GM12892 (cell line): ENCODE measurements at regions not wholly inside any gene's neighbourhood (a gene's known extent, or its start where the extent isn't known, plus 50 kb on each side); places are given as distances from the start of the nearest gene placed in this dataset.

ENCODE experiments used
- POLR2A ChIP-seq: IDR thresholded peaks from 2 replicates; pipeline ENCODE4 v1.6.1; 2011; ENCODE audit warnings: low read depth, low read length, control low read depth
- POLR2AphosphoS5 ChIP-seq: IDR thresholded peaks from 2 replicates; pipeline ENCODE4 v1.6.1; 2011; ENCODE audit warnings: low read depth, low read length, control low read depth
- TAF1 ChIP-seq: IDR thresholded peaks from 2 replicates; pipeline ENCODE4 v1.6.1; 2011; ENCODE audit warnings: low read depth, mild to moderate bottlenecking, control low read depth, low read length, borderline replicate concordance

DNA sequence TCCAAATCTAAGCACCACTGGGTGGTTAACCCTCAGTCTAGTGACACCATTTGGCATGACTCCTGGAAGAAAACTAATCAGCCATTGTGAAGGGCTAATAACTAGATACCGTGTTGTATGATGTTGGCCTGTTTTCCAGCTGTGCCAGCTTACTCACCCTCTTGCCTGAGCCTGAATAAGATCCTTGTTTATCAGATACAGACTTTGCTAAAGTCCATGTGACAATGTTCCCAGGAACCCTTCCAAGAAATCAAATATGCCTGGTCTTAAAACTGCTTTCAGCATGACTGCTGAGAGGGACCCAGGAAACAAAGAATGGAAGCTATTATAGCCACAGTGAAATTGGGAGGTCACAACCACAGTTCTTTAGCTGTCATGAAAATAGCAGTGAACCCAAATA, 640.8 kb upstream of the INTU start:
- no peak for TF ChIP-seq POLR2AphosphoS5
- TF ChIP-seq POLR2A, result no peak
- TF ChIP-seq TAF1, result no peak
